Non-pigmented ciliary epithelial cell (primary cell): ENCODE measurements at regions not wholly inside any gene's neighbourhood (a gene's known extent, or its start where the extent isn't known, plus 50 kb on each side); places are given as distances from the start of the nearest gene placed in this dataset.
"Not testable (repeated sequence)": the region's sequence is repeated elsewhere in the genome, so short reads cannot be mapped to it uniquely, and the experiment has no call there.

Experiments used
- DNase-seq: peaks from one replicate; pipeline ENCODE4 v3.0.0-alpha.2; 2010; ENCODE audit warnings: low read depth

- no peak for DNase-seq
These were observed 58.8 kb downstream of the PPP4R3C start for GRCh38 chrX:27404366-27404765.

- DNase-seq = no peak
These were observed 64.0 kb downstream of the PPP4R3C start for GRCh38 chrX:27399146-27399456.

- DNase-seq = no peak
These were observed 71.5 kb downstream of the PPP4R3C start for GRCh38 chrX:27391623-27392022.

- no peak for DNase-seq
These were observed 81.7 kb downstream of the PPP4R3C start for GRCh38 chrX:27381419-27381818.

- DNase-seq = no peak
These were observed 82.8 kb downstream of the PPP4R3C start for GRCh38 chrX:27380163-27380845.

GRCh38 chrX:27354021-27354420 lies 109.1 kb downstream of the PPP4R3C start:
- DNase-seq = no peak

GRCh38 chrX:27350476-27350875 lies 112.7 kb downstream of the PPP4R3C start:
- no peak for DNase-seq

- no peak for DNase-seq
These were observed 126.6 kb downstream of the PPP4R3C start for GRCh38 chrX:27336466-27337091.

GRCh38 chrX:27321632-27322031 lies 141.5 kb downstream of the PPP4R3C start:
- DNase-seq = no peak

- no peak for DNase-seq
These were observed 153.7 kb downstream of the PPP4R3C start for GRCh38 chrX:27309406-27309805.

GRCh38 chrX:27307546-27307945 lies 155.6 kb downstream of the PPP4R3C start:
- no peak for DNase-seq

- not testable (repeated sequence) for DNase-seq
These were observed 170.6 kb downstream of the PPP4R3C start for GRCh38 chrX:27292552-27292951.

- no peak for DNase-seq
These were observed 186.4 kb downstream of the PPP4R3C start for GRCh38 chrX:27276751-27277150.

GRCh38 chrX:27254656-27255055 lies 208.5 kb downstream of the PPP4R3C start:
- no peak for DNase-seq

GRCh38 chrX:27251369-27251768 lies 211.8 kb downstream of the PPP4R3C start:
- no peak for DNase-seq

- DNase-seq = no peak
These were observed 220.6 kb downstream of the PPP4R3C start for GRCh38 chrX:27242581-27242980.

- no peak for DNase-seq
These were observed 221.2 kb downstream of the PPP4R3C start for GRCh38 chrX:27241981-27242380.

GRCh38 chrX:27240042-27240441 lies 223.1 kb downstream of the PPP4R3C start:
- not testable (repeated sequence) for DNase-seq

- DNase-seq = no peak
These were observed 226.5 kb downstream of the PPP4R3C start for GRCh38 chrX:27236681-27237080.

GRCh38 chrX:27229721-27230120 lies 233.4 kb downstream of the PPP4R3C start:
- DNase-seq = no peak

GRCh38 chrX:27222661-27223060 lies 240.5 kb downstream of the PPP4R3C start:
- DNase-seq = no peak

- DNase-seq = no peak
These were observed 276.5 kb downstream of the PPP4R3C start for GRCh38 chrX:27186671-27187070.

GRCh38 chrX:27163236-27163635 lies 299.9 kb downstream of the PPP4R3C start:
- no peak for DNase-seq

GRCh38 chrX:27162496-27162895 lies 300.6 kb downstream of the PPP4R3C start:
- DNase-seq = no peak
